Hepatocyte (in vitro differentiated cells): ENCODE measurements at regions not wholly inside any gene's neighbourhood (a gene's known extent, or its start where the extent isn't known, plus 50 kb on each side); places are given as distances from the start of the nearest gene placed in this dataset.

Experiments used
- EZH2 ChIP-seq: fragments of 200-600 bp; sonication (generic); IDR thresholded peaks from 2 replicates; pipeline ENCODE4 v1.6.1; 2016; ENCODE audit warnings: antibody characterized with exemption, mild to moderate bottlenecking, borderline replicate concordance
- TF ChIP-seq, protein P1 (sequence below): fragments of 200-600 bp; sonication (generic); IDR thresholded peaks from 2 replicates; pipeline ENCODE4 v1.5.1; 2016; ENCODE audit warnings: antibody characterized with exemption, mild to moderate bottlenecking; ENCODE audit not compliant: poor library complexity

DNA sequence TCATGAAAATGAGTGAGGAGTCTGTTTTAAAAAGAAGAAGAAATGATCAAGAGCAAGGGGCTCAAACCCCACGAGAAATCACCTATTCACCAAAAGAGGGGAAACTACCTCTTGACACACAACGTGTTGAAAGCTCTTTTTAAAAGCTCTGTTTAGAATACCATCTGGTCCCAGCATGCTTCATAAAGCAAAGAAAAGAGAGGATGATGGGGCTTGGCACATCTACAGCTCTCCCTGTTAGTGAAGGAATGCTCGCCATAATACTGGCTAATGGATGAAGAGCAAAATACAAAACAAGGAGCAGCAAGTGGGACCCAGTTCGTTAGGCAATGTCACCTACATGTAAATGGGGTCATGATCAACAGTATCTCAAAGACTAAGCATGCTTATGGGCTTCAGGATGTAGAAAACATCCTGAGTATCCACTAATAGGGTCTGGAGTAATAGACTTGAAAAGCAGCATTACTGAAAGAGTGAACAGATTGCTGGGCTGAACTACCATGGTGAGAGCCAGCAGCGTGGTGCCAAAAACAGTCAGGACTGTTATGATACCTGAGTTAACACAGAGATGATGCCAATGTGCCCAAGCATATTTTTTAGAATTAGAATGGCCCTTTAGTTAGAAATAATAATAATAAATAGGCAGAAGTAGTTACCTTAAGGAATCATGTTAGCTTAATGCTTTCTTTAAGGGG lies 159.7 kb upstream of the POU1F1 start:
- TF ChIP-seq, protein P1, sequence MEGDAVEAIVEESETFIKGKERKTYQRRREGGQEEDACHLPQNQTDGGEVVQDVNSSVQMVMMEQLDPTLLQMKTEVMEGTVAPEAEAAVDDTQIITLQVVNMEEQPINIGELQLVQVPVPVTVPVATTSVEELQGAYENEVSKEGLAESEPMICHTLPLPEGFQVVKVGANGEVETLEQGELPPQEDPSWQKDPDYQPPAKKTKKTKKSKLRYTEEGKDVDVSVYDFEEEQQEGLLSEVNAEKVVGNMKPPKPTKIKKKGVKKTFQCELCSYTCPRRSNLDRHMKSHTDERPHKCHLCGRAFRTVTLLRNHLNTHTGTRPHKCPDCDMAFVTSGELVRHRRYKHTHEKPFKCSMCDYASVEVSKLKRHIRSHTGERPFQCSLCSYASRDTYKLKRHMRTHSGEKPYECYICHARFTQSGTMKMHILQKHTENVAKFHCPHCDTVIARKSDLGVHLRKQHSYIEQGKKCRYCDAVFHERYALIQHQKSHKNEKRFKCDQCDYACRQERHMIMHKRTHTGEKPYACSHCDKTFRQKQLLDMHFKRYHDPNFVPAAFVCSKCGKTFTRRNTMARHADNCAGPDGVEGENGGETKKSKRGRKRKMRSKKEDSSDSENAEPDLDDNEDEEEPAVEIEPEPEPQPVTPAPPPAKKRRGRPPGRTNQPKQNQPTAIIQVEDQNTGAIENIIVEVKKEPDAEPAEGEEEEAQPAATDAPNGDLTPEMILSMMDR = no peak
- TF ChIP-seq EZH2 = no peak
